ENCODE measurements at regions not wholly inside any gene's neighbourhood (a gene's known extent, or its start where the extent isn't known, plus 50 kb on each side); places are given as distances from the start of the nearest gene placed in this dataset.
A peak's percentile ranks its signal among the peaks of the same experiment; 100 is the strongest.

GRCh38 chr13:50365408-50366391 is 350.5 kb downstream of the KCNRG start:
- FAIRE-seq = peak; percentile 97

GRCh38 chr13:50366488-50367174 is 351.4 kb downstream of the KCNRG start:
- no peak for FAIRE-seq

GRCh38 chr13:50369646-50370045 is 354.4 kb downstream of the KCNRG start:
- no peak for FAIRE-seq

- FAIRE-seq = no peak
Measured at GRCh38 chr13:50370303-50370950, 355.2 kb downstream of the KCNRG start.

GRCh38 chr13:50374517-50374916 is 359.3 kb downstream of the KCNRG start:
- no peak for FAIRE-seq

GRCh38 chr13:50375792-50376191 is 360.5 kb downstream of the KCNRG start:
- FAIRE-seq = no peak

GRCh38 chr13:50376895-50377575 is 361.8 kb downstream of the KCNRG start:
- FAIRE-seq = no peak

- no peak for FAIRE-seq
Measured at GRCh38 chr13:50377726-50378270, 362.6 kb downstream of the KCNRG start.

- no peak for FAIRE-seq
Measured at GRCh38 chr13:50378509-50379044, 363.3 kb downstream of the KCNRG start.

GRCh38 chr13:50379584-50379983 is 364.3 kb downstream of the KCNRG start:
- FAIRE-seq = no peak

GRCh38 chr13:50380905-50381304 is 365.7 kb downstream of the KCNRG start:
- no peak for FAIRE-seq

GRCh38 chr13:50382511-50382910 is 367.3 kb downstream of the KCNRG start:
- FAIRE-seq = no peak

- FAIRE-seq = no peak
Measured at GRCh38 chr13:50382951-50383350, 367.7 kb downstream of the KCNRG start.

- no peak for FAIRE-seq
Measured at GRCh38 chr13:50384724-50385123, 369.5 kb downstream of the KCNRG start.

GRCh38 chr13:50386541-50387050 is 371.4 kb downstream of the KCNRG start:
- FAIRE-seq = no peak

- no peak for FAIRE-seq
Measured at GRCh38 chr13:50387051-50387581, 371.9 kb downstream of the KCNRG start.

GRCh38 chr13:50388481-50388880 is 373.2 kb downstream of the KCNRG start:
- FAIRE-seq = no peak

GRCh38 chr13:50389726-50390125 is 374.5 kb downstream of the KCNRG start:
- peak; percentile 9 for FAIRE-seq

GRCh38 chr13:50390503-50391248 is 375.4 kb downstream of the KCNRG start:
- FAIRE-seq = no peak

- FAIRE-seq = no peak
Measured at GRCh38 chr13:50392977-50393376, 377.7 kb downstream of the KCNRG start.

GRCh38 chr13:50393628-50394027 is 378.4 kb downstream of the KCNRG start:
- no peak for FAIRE-seq
